ENCODE measurements at regions not wholly inside any gene's neighbourhood (a gene's known extent, or its start where the extent isn't known, plus 50 kb on each side); places are given as distances from the start of the nearest gene placed in this dataset.
"Not testable (repeated sequence)": the region's sequence is repeated elsewhere in the genome, so short reads cannot be mapped to it uniquely, and the experiment has no call there.

DNA sequence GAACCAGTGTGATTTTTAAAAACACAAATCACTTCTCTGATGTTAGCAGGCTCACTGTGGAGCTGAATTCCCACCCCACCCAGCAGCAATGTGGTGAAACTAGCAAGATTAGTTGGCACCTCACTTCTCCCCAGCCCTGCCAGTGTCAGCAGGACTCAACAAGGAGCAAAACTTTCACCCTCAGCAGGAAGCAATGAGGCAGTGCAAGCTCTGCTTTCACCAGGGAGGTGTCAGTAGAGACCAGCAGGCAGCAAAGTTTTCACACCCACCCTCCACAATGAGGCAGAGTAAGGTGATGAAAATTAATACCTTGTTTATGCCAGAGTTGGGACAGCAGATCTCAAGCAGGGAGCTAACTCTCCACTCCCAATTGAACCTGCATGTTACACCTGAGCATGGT lies 565.0 kb downstream of the CETN3 start:
- no peak for DNase-seq
- in situ Hi-C loops (cut with MboI; ENCODE audit: low pct_unique_long_range_greater_than_20kb, low sequenced_read_pairs) = no loop called here

DNA sequence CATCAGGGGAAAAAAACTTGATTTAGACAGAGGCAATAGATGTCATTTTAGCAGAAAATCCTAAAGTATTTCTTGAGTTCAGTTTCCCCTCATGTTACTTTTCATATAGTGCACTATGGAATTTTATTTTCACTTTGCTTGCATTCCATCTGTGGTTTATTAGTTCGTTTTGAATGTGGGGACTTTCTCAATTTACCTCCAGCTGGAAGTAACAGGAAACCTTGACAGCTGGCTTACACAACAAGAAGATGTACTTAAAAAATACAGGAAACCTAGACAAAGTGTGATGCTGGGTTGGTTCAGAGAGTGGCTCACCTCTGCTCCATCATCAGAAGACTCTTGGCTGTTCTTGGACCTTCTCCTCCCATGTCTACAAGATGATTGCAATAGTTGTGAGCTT lies 567.0 kb downstream of the CETN3 start:
- no peak for DNase-seq
- in situ Hi-C loops (cut with MboI; ENCODE audit: low pct_unique_long_range_greater_than_20kb, low sequenced_read_pairs) = no loop called here

DNA sequence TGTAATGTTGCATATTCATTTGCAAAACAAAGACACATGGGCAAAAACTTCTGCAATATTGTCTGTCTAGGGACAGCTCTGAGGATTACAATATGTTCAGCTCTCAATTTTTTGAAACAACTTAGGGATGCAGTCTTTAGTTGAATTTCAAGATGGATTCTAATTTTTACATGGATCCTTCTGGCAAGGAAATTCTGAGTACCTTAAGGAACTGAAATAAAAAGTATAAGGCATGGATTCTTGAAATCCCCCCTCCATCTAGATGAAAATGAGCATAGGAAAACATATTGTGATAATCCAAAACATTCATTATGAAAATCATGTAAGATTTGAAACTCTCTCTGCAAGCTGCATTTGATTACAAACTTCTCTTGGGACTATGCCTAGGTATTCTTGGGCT lies 568.6 kb downstream of the CETN3 start:
- no peak for DNase-seq
- in situ Hi-C loops (cut with MboI; ENCODE audit: low pct_unique_long_range_greater_than_20kb, low sequenced_read_pairs) = no loop called here

DNA sequence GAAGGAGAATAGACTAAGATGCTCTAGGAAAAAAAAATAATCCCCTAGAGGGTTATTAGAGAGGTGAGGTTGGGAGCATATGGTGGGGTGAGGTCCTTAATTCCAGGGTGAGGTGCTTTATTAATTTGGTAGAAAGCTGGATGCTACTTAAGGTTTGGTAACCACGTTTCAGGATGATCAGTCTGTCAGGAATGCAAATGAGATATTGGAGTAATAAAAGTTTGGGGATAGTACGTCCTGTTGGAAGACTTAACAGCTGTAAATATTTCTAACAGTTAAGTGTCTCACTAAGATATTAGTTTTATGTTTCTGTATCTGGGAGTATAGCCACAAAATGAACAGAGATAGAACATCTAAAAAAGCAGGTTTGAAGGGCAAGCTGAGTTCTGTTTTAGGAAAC lies 578.9 kb downstream of the CETN3 start:
- DNase-seq = no peak
- in situ Hi-C loops (cut with MboI; ENCODE audit: low pct_unique_long_range_greater_than_20kb, low sequenced_read_pairs) = no loop called here

DNA sequence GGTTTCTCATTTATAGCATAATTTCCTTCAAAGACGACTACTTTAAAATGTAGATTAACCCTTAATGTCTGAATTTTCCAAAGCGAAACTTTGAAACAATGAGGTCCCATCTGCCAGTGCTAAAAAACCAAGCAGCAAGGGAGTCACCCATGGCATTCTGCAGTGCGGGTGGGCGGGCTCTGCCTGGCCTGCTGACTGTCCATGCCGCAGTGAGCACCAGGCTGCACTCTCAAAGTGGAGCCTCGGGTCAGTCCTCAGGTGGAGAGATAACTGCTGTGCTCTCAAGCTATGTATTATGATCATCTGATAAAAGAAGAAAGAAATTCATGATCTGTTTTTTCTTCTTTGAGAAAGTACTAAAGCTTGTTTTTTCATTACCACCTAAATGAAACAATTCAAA lies 581.6 kb downstream of the CETN3 start:
- DNase-seq = no peak
- in situ Hi-C loops (cut with MboI; ENCODE audit: low pct_unique_long_range_greater_than_20kb, low sequenced_read_pairs) = no loop called here

DNA sequence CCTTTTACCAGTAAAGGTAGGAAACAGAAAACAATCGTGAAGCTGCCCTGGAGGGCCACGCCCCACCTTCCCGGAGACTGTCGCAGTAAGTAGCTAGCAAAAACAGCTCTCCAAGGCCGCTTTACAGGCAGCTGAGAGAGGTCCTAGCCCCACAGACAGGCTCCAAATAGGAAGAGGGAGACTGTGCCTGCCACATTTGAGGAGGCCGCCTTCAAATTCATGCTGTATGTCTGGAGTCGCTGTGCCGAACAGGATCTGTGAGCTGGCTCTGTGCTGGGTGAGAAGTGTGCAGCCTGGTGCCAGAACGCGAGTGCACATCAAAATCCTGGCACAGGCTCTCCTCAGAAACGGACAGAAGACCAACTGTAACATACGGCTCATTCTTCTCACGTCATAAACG lies 582.2 kb downstream of the CETN3 start:
- DNase-seq = no peak
- in situ Hi-C loops (cut with MboI; ENCODE audit: low pct_unique_long_range_greater_than_20kb, low sequenced_read_pairs) = no loop called here

DNA sequence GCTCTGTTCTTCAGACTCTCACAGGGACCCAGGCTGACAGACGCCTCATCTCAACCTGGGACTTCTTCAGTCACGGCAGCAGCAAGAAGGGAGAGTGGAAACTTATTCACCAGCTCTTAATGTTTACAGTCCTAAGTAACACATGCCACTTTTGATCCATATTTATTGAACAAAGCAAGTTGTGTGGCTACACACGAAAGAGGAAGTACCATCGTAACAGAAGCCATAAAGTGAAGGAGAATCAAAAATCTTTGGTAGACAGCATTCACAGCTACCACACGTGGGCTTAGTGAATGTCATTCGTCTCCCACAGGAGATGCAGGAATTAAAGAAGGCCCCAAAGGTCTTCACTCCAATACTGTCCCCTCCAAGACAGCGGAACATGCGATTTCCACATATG lies 582.6 kb downstream of the CETN3 start:
- in situ Hi-C loops (cut with MboI; ENCODE audit: low pct_unique_long_range_greater_than_20kb, low sequenced_read_pairs) = no loop called here

DNA sequence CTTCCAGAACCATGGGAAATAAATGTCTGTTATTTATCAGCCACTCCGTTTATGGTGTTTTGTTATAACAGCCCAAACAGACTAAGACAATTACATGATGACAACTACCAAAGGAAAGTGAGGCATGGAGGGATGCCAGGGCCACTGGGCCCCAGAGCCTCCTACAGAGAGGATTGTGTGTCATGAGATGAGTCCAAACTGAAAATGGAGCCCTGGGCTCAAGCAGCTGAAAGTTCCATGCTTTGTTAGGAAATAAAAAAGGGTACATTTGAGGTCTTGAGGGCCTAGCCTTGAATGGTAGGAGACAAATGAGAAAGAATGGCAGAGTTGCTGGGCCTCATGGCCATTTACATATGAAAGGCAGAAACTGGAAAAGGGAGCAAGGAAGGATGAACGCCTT lies 586.5 kb downstream of the CETN3 start:
- no peak for DNase-seq

More for the DNA sequence above, 582.6 kb downstream of the CETN3 start:
- DNase-seq = peak; percentile 52

DNA sequence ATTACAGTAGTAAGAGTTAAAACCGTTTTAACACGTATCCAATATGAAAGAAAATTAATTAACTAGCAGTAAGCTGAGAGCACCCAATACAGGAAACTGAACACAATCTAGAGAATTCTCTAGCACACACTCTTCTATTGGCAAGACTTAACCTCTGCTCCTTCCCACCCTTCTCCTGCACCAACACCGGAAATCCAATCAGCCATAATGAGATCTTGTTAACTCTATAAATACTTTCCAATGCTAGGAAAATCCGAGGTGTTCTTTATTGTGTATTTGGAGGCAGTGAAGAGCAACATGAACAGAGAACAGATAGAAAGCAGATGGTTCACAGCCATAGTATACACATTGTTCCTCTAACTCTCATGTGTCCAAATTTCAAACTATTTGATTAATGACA lies 591.7 kb downstream of the CETN3 start:
- in situ Hi-C loops (cut with MboI; ENCODE audit: low pct_unique_long_range_greater_than_20kb, low sequenced_read_pairs) = no loop called here
- no peak for DNase-seq

More for the DNA sequence above, 586.5 kb downstream of the CETN3 start:
- in situ Hi-C loops (cut with MboI; ENCODE audit: low pct_unique_long_range_greater_than_20kb, low sequenced_read_pairs) = no loop called here

DNA sequence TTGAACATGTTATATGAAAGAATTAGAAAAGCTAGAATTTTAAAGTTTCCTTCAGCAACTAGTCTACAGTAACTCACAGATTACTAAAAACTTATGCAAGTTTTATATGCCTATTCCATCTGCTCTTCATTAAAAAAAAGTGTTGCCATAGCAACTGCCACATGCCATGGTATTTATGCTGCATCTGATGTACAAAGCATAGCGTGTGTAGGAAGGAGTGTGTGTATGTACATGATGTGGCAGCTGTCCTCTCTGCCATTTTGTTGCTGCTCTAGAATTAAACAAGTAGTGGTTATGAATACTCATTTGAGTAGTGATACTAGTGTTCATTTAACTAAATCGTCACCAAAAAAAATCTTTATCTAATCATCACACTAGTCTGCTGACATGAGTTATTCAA lies 593.5 kb downstream of the CETN3 start:
- in situ Hi-C loops (cut with MboI; ENCODE audit: low pct_unique_long_range_greater_than_20kb, low sequenced_read_pairs) = no loop called here
- DNase-seq = no peak

DNA sequence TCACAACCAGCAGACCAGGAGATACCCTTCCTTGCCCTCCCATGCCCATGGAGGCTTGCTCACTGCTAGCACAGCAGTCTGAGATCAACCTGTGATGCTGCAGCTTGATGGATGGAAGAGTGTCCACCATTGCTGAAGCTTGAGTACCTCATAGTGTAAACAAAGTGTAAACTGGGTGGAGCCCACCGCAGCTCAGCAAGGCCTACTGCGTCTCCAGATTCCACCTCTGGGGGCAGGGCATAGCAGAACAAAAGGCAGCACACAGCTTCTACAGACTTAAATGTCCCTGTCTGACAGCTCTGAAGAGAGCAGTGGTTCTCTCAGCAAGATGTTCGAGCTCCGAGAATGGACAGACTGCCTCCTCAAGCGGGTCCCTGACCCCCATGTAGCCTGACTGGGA lies 608.8 kb downstream of the CETN3 start:
- in situ Hi-C loops (cut with MboI; ENCODE audit: low pct_unique_long_range_greater_than_20kb, low sequenced_read_pairs); DNase-seq: not testable (repeated sequence)

DNA sequence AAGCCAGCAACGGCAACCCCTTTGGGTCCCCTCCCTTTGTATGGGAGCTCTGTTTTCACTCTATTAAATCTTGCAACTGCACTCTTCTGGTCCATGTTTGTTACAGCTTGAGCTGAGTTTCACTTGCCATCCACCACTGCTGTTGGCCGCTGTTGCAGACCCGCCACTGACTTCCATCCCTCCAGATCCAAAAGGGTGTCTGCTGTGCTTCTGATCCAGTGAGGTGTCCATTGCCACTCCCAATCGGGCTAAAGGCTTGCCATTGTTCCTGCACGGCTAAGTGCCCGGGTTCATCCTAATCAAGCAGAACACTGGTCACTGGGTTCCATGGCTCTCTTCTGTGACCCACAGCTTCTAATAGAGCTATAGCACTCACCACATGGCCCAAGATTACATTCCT lies 615.1 kb downstream of the CETN3 start:
- DNase-seq; in situ Hi-C loops (cut with MboI; ENCODE audit: low pct_unique_long_range_greater_than_20kb, low sequenced_read_pairs): not testable (repeated sequence)

DNA sequence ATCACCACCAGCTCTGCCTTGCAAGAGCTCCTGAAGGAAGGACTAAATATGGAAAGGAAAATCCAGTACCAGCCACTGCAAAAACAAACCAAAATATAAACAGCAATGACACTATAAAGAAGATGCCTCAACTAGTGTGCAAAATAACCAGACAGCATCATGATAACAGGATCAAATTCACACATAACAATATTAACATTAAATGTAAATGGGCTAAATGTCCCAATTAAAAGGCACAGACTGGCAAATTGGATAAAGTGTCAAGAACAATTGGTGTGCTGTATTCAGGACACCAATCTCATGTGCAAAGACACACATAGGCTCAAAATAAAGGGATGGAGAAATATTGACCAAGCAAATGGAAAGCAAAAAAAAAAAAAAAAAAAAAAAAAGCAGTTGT lies 629.8 kb downstream of the CETN3 start:
- in situ Hi-C loops (cut with MboI; ENCODE audit: low pct_unique_long_range_greater_than_20kb, low sequenced_read_pairs); DNase-seq: not testable (repeated sequence)

DNA sequence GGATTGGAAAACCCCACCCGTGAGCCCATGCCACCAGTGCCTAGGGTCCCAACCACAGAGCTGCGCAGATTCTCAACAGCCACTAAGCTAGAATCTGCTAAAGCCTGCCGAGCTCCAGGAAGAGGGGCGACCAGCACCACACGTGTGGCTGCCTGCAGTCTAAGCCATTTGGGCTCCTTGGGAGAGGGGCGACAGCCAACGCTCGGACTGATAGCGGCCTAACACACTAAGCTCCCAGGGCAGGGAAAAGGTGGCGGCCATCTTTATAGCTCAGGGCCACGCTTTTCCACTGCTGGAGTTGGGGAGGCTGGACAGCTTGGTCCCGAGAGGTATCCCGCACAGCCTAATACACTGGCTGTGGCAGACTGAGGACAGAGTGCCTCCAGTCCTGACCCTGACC lies 631.8 kb downstream of the CETN3 start:
- no peak for DNase-seq
- in situ Hi-C loops (cut with MboI; ENCODE audit: low pct_unique_long_range_greater_than_20kb, low sequenced_read_pairs) = no loop called here

DNA sequence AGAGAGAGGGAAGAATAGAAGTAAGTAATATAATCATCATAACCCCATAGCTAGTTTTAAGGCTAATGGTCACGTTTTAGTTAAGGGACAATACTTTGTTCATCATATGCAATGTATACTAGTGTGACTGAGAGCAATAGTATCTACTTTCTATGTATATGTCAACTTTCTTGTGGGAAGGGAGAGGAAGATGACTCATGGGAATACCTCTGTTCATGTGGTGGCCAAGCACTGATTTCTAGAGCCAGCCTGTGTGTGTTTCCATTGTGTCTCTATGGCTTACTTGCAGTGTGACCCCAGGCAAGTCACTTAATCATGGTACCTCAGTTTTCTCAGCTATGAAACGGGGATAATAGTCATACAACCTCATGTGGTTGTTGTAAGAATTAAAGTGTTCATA lies 639.6 kb downstream of the CETN3 start:
- DNase-seq = no peak

DNA sequence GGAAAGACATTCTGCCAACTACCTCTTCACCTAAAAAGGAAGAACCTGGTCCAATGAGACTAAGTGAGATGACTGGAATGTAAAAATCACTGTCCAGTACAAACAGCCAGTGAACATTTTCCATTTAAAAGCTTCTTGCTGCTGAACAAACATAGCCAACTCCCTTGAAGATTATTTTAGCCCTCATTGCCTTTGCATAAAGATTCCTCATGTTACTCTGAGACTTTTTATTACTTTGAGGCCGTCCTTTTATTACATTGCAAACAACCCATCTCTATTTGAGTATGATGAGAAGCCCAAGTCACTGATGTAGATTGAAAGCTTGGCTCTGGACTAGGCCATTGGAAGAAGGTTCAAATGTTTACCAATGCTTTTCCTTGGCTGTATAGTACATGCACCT lies 649.8 kb downstream of the CETN3 start:
- DNase-seq = no peak
- in situ Hi-C loops (cut with MboI; ENCODE audit: low pct_unique_long_range_greater_than_20kb, low sequenced_read_pairs) = no loop called here

More for the DNA sequence above, 639.6 kb downstream of the CETN3 start:
- in situ Hi-C loops (cut with MboI; ENCODE audit: low pct_unique_long_range_greater_than_20kb, low sequenced_read_pairs) = no loop called here

DNA sequence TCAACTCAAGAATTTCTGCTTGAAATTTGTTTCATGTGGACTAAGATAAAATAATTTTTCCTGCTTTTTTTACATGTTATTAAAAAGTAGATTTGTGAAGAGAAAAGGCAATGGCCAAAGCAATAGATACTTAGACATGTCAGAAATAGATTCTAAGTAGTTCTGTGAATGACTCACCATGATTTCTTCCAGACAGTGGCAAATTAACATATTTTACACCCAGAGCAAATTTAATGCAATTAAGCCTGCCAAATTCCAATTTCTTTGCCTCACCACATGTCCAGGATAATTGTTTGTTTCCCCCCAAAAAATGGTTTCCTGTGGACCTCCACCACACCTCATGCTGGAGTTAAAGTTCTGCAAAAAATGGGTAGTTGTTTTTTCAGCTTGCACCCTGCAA lies 651.4 kb downstream of the CETN3 start:
- in situ Hi-C loops (cut with MboI; ENCODE audit: low pct_unique_long_range_greater_than_20kb, low sequenced_read_pairs) = no loop called here
- no peak for DNase-seq

DNA sequence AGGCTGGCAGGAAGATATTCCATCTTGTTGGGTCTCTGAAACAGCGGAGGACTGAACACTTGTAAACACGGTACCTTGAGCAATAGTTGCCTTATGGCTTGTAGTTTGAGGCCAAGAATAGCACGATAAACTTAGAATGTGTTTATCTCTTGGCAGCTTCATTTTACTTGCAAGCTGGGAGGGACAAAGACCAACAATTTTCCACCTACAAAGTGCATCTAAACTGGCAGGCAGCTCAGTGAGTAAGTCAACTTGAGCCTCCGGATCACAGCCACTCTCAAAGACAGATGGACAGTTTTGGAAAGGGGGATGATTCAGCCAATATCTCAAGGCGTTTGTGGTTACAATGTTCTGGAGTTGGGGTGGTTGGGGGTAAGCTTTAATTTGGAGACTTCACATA lies 652.6 kb downstream of the CETN3 start:
- no peak for DNase-seq
- in situ Hi-C loops (cut with MboI; ENCODE audit: low pct_unique_long_range_greater_than_20kb, low sequenced_read_pairs) = no loop called here

DNA sequence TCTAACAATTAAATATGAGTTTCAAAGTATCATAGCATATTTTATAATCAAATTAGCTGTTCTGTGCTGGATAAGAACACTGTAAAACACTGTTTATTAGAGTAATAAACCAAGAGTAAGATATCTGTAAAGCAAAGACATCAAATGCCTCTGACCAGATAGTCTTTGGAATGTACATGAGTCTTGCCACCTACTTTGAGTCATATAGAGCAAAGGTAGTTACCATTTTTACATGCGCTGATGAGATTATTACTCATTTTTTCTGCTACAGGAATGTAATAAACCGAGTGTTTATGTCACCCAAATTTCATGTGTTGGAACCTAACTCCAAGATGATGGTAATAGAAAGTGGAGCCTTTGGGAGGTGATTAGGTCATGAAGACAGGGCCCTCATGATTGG lies 654.5 kb downstream of the CETN3 start:
- no peak for DNase-seq
- in situ Hi-C loops (cut with MboI; ENCODE audit: low pct_unique_long_range_greater_than_20kb, low sequenced_read_pairs) = no loop called here

DNA sequence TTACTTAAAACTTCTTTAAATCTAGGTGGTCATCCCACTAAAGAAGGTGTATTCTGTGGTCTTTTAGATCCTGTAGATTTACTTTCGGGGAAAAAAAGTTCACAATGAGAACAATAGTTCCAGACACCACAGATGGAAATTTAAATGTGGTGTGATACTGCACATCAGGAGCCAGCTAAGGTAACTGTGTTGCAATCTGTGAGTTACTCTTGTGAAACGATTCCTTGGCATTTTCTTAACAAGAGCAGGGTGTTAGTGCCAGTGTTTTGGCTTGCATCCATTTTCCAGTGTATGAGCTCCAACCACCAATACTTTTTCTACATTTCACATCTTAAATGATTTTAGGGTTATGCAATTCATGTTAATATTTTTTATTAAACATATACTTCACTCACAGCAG lies 674.5 kb downstream of the CETN3 start:
- in situ Hi-C loops (cut with MboI; ENCODE audit: low pct_unique_long_range_greater_than_20kb, low sequenced_read_pairs) = no loop called here
- peak; percentile 17 for DNase-seq

DNA sequence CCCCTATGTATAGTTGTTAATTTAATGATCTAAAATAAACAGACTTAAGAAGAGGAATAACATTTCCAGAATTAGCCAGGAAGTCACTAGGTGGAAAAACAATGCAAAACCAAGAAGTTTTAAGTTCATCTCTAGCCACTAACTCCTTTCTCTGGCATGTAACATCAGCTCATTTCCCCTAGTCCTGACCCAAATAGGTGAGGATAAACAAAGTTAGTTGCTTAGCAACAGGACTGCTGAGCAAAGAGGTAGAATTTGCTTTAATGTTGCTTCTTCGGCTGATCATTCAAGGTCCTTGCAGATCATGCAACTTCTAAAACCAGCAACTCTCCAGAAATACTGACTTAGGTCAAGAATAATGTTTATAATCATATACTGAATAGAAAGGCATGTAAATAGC lies 675.8 kb downstream of the CETN3 start:
- no peak for DNase-seq
- in situ Hi-C loops (cut with MboI; ENCODE audit: low pct_unique_long_range_greater_than_20kb, low sequenced_read_pairs) = no loop called here
